ENCODE measurements at regions not wholly inside any gene's neighbourhood (a gene's known extent, or its start where the extent isn't known, plus 50 kb on each side); places are given as distances from the start of the nearest gene placed in this dataset.
"Not testable (repeated sequence)": the region's sequence is repeated elsewhere in the genome, so short reads cannot be mapped to it uniquely, and the experiment has no call there.

DNA sequence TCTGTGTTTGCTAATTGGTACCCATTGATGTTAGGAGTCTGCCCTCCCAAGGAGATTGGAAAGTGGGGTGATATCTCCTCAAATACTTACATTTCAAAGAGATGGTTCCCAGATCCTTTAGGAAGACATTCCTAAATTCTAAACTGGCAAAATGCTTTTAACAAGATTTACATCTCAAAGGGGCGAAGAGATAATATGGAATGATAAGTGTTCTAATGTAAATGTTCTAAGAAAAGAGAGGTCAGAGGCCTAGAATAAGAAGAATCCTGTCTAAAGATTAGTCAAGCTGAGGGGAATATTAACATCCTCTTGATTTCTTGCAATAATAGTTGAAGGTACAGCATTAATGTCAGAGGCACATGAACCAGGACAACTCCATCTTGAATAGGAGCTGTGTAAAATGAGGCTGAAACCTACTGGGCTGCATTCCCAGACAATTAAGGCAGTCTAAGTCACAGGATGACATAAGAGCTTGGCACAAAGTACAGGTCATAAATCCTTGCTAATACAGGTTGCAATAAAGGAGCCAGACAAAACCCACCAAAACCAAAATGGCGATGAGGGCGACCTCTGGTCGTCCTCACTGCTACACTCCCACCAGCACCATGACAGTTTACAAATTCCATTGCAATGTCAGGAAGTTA is 2248.1 kb downstream of the ARAP2 start:
- no peaks in the 10 kb centered on the region for H3K79me1 ChIP-seq (replicated peaks; ENCODE audit: low read length, poor library complexity, severe bottlenecking)
- H3K9me3 ChIP-seq (ENCODE audit: control insufficient read depth, low read length): no peaks in the 10 kb centered on the region
- no peak overlapping the region for H2AFZ ChIP-seq (ENCODE audit: low read depth, low read length)
- H2BK15ac ChIP-seq (ENCODE audit: low read depth, poor library complexity, severe bottlenecking): no peak overlapping the region
- H2AK5ac ChIP-seq (ENCODE audit: low read length, severe bottlenecking): no peak overlapping the region
- H2BK12ac ChIP-seq (ENCODE audit: low read length in 2 of 2): no peak overlapping the region
- no peak overlapping the region for H2BK120ac ChIP-seq (ENCODE audit: low read depth, low read length)
- no peak overlapping the region for H3K4me2 ChIP-seq (ENCODE audit: low read length, poor library complexity, severe bottlenecking)
- H3K23ac ChIP-seq (ENCODE audit: low read length in 2 of 2): no peak overlapping the region
- H3K4me3 ChIP-seq (ENCODE audit: insufficient read depth in 1 of 2, low read depth in 1 of 2, low read length in 2 of 2): no peak overlapping the region
- no peak overlapping the region for H3K18ac ChIP-seq (ENCODE audit: low read depth in 1 of 2, low read length in 2 of 2)
- no peak overlapping the region for H3K27ac ChIP-seq (ENCODE audit: low read length, poor library complexity, severe bottlenecking)
- H3K36me3 ChIP-seq (ENCODE audit: control insufficient read depth in 1 of 2, insufficient read depth in 2 of 2, low read depth in 1 of 2, low read length in 2 of 2): no peaks in the 10 kb centered on the region
- no peak overlapping the region for H3K4ac ChIP-seq (ENCODE audit: low read depth in 1 of 2, low read length in 2 of 2)
- no peaks in the 10 kb centered on the region for H3K27me3 ChIP-seq (ENCODE audit: control insufficient read depth in 1 of 2, insufficient read depth in 1 of 2, low read length in 2 of 2)
- 95% methylated on average over 4 of the region's 4 CpGs for WGBS
- no peak overlapping the region for H3K9ac ChIP-seq (ENCODE audit: low read length)
- no peak for DNase-seq
- H4K91ac ChIP-seq (ENCODE audit: low read length): no peak overlapping the region
- no peak overlapping the region for H4K8ac ChIP-seq (ENCODE audit: low read length)
- no peak overlapping the region for H3K14ac ChIP-seq (ENCODE audit: low read length in 2 of 2)
- H3K4me1 ChIP-seq (ENCODE audit: control insufficient read depth, insufficient read depth, low read depth, low read length): no peaks in the 10 kb centered on the region
- no peak overlapping the region for H2BK5ac ChIP-seq (ENCODE audit: low read depth, low read length, poor library complexity, severe bottlenecking)

DNA sequence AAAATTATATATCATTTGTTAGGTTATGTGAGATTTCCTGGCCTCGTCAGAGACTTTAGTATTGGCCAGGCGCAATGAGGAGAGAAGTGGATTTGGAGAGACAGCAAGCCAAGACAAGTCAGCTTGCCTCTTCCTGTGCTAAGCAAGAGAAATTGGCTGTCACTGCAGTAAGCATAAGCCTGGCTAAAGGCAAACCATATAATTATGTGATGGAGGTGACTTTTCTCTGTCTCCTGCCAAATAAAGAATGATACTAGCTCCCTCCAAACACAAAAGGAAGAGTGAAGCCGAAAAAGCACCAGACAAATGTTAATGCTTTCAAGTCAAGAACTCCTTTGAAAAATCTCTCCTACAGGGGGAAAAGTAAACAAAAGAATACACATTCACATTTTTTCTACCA is 2246.0 kb downstream of the ARAP2 start:
- H3K18ac ChIP-seq (ENCODE audit: low read depth in 1 of 2, low read length in 2 of 2): no peak overlapping the region
- H2BK5ac ChIP-seq (ENCODE audit: low read depth, low read length, poor library complexity, severe bottlenecking): no peak overlapping the region
- H3K4me1 ChIP-seq (ENCODE audit: control insufficient read depth, insufficient read depth, low read depth, low read length): no peaks in the 10 kb centered on the region
- H4K91ac ChIP-seq (ENCODE audit: low read length): no peak overlapping the region
- no peak overlapping the region for H2AFZ ChIP-seq (ENCODE audit: low read depth, low read length)
- DNase-seq: peak; percentile 5
- H3K36me3 ChIP-seq (ENCODE audit: control insufficient read depth in 1 of 2, insufficient read depth in 2 of 2, low read depth in 1 of 2, low read length in 2 of 2): no peaks in the 10 kb centered on the region
- no peaks in the 10 kb centered on the region for H3K79me1 ChIP-seq (replicated peaks; ENCODE audit: low read length, poor library complexity, severe bottlenecking)
- H3K4me2 ChIP-seq (ENCODE audit: low read length, poor library complexity, severe bottlenecking): no peak overlapping the region
- H4K8ac ChIP-seq (ENCODE audit: low read length): no peak overlapping the region
- no peaks in the 10 kb centered on the region for H3K9me3 ChIP-seq (ENCODE audit: control insufficient read depth, low read length)
- 68% methylated on average over 3 of the region's 3 CpGs for WGBS
- no peak overlapping the region for H3K9ac ChIP-seq (ENCODE audit: low read length)
- no peak overlapping the region for H2AK5ac ChIP-seq (ENCODE audit: low read length, severe bottlenecking)
- H2BK120ac ChIP-seq (ENCODE audit: low read depth, low read length): no peak overlapping the region
- no peak overlapping the region for H3K23ac ChIP-seq (ENCODE audit: low read length in 2 of 2)
- H3K27ac ChIP-seq (ENCODE audit: low read length, poor library complexity, severe bottlenecking): no peak overlapping the region
- no peak overlapping the region for H2BK15ac ChIP-seq (ENCODE audit: low read depth, poor library complexity, severe bottlenecking)
- H3K4ac ChIP-seq (ENCODE audit: low read depth in 1 of 2, low read length in 2 of 2): no peak overlapping the region
- no peak overlapping the region for H3K4me3 ChIP-seq (ENCODE audit: insufficient read depth in 1 of 2, low read depth in 1 of 2, low read length in 2 of 2)
- H2BK12ac ChIP-seq (ENCODE audit: low read length in 2 of 2): no peak overlapping the region
- no peak overlapping the region for H3K14ac ChIP-seq (ENCODE audit: low read length in 2 of 2)
- H3K27me3 ChIP-seq (ENCODE audit: control insufficient read depth in 1 of 2, insufficient read depth in 1 of 2, low read length in 2 of 2): no peaks in the 10 kb centered on the region

- Histone ChIP-seq H3K4ac (ENCODE audit: low read depth in 1 of 2, low read length in 2 of 2) (no peak overlapping the region), H2BK15ac (ENCODE audit: low read depth, poor library complexity, severe bottlenecking) (no peak overlapping the region), H3K14ac (ENCODE audit: low read length in 2 of 2) (no peak overlapping the region), H4K8ac (ENCODE audit: low read length) (no peak overlapping the region), H3K9ac (ENCODE audit: low read length) (no peak overlapping the region), H3K4me1 (ENCODE audit: control insufficient read depth, insufficient read depth, low read depth, low read length) (no peaks in the 10 kb centered on the region), H3K18ac (ENCODE audit: low read depth in 1 of 2, low read length in 2 of 2) (no peak overlapping the region), H2AFZ (ENCODE audit: low read depth, low read length) (no peak overlapping the region), H2BK120ac (ENCODE audit: low read depth, low read length) (no peak overlapping the region), H3K4me3 (ENCODE audit: insufficient read depth in 1 of 2, low read depth in 1 of 2, low read length in 2 of 2) (no peak overlapping the region), H2BK12ac (ENCODE audit: low read length in 2 of 2) (no peak overlapping the region), H3K36me3 (ENCODE audit: control insufficient read depth in 1 of 2, insufficient read depth in 2 of 2, low read depth in 1 of 2, low read length in 2 of 2) (no peaks in the 10 kb centered on the region), H3K27ac (ENCODE audit: low read length, poor library complexity, severe bottlenecking) (no peak overlapping the region), H3K27me3 (ENCODE audit: control insufficient read depth in 1 of 2, insufficient read depth in 1 of 2, low read length in 2 of 2) (no peaks in the 10 kb centered on the region), H3K23ac (ENCODE audit: low read length in 2 of 2) (no peak overlapping the region), H3K4me2 (ENCODE audit: low read length, poor library complexity, severe bottlenecking) (no peak overlapping the region), H4K91ac (ENCODE audit: low read length) (no peak overlapping the region), H2BK5ac (ENCODE audit: low read depth, low read length, poor library complexity, severe bottlenecking) (no peak overlapping the region), H2AK5ac (ENCODE audit: low read length, severe bottlenecking) (no peak overlapping the region), H3K79me1 (replicated peaks; ENCODE audit: low read length, poor library complexity, severe bottlenecking) (no peaks in the 10 kb centered on the region), H3K9me3 (ENCODE audit: control insufficient read depth, low read length) (no peaks in the 10 kb centered on the region)
- DNase-seq: no peak
- WGBS: 94% methylated on average over 3 of the region's 3 CpGs
These were observed 2244.0 kb downstream of the ARAP2 start for GRCh38 chr4:34000356-34000755.

- H3K4ac ChIP-seq (ENCODE audit: low read depth in 1 of 2, low read length in 2 of 2); H3K23ac ChIP-seq (ENCODE audit: low read length in 2 of 2); H3K14ac ChIP-seq (ENCODE audit: low read length in 2 of 2); H3K9me3 ChIP-seq (ENCODE audit: control insufficient read depth, low read length); H2BK5ac ChIP-seq (ENCODE audit: low read depth, low read length, poor library complexity, severe bottlenecking); H3K79me1 ChIP-seq (replicated peaks; ENCODE audit: low read length, poor library complexity, severe bottlenecking); H3K4me1 ChIP-seq (ENCODE audit: control insufficient read depth, insufficient read depth, low read depth, low read length); H2BK12ac ChIP-seq (ENCODE audit: low read length in 2 of 2); H4K8ac ChIP-seq (ENCODE audit: low read length); H3K4me3 ChIP-seq (ENCODE audit: insufficient read depth in 1 of 2, low read depth in 1 of 2, low read length in 2 of 2); H2BK15ac ChIP-seq (ENCODE audit: low read depth, poor library complexity, severe bottlenecking); H3K27me3 ChIP-seq (ENCODE audit: control insufficient read depth in 1 of 2, insufficient read depth in 1 of 2, low read length in 2 of 2); DNase-seq; H3K4me2 ChIP-seq (ENCODE audit: low read length, poor library complexity, severe bottlenecking); H3K9ac ChIP-seq (ENCODE audit: low read length); H3K27ac ChIP-seq (ENCODE audit: low read length, poor library complexity, severe bottlenecking); H2BK120ac ChIP-seq (ENCODE audit: low read depth, low read length); H3K36me3 ChIP-seq (ENCODE audit: control insufficient read depth in 1 of 2, insufficient read depth in 2 of 2, low read depth in 1 of 2, low read length in 2 of 2); H2AFZ ChIP-seq (ENCODE audit: low read depth, low read length); H4K91ac ChIP-seq (ENCODE audit: low read length); H2AK5ac ChIP-seq (ENCODE audit: low read length, severe bottlenecking); H3K18ac ChIP-seq (ENCODE audit: low read depth in 1 of 2, low read length in 2 of 2): not testable (repeated sequence)
- no CpG with 5 or more reads among the region's 1 CpG for WGBS
These were observed 2237.8 kb downstream of the ARAP2 start for GRCh38 chr4:34006540-34006939.
